ENCODE measurements at regions not wholly inside any gene's neighbourhood (a gene's known extent, or its start where the extent isn't known, plus 50 kb on each side); places are given as distances from the start of the nearest gene placed in this dataset.
"Not testable (repeated sequence)": the region's sequence is repeated elsewhere in the genome, so short reads cannot be mapped to it uniquely, and the experiment has no call there.

DNA sequence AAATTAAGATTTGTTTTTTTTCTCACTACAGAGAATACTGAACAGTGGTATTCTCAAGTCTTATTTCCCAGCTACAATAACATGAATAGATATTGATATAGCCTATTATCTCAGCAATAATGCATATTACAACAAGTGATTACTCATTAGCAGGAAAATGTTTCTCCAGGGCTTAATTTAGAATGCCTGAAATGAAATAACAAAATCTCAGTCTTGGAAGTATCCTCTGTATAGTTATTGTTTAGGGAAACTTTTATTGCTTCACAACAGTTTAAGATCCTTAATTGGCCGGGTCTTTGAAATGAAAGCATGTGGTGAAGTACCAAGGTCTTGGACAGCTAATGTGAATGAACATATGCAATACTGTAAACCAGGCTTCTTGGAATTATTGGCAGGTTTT lies 79.1 kb upstream of the ZEB1 start:
- no peak for DNase-seq (ENCODE audit: extremely low read depth, low read depth)
- H3K4me3 ChIP-seq (replicated peaks; ENCODE audit: low read depth, low read length): no peak overlapping the region
- TF ChIP-seq, protein P1, sequence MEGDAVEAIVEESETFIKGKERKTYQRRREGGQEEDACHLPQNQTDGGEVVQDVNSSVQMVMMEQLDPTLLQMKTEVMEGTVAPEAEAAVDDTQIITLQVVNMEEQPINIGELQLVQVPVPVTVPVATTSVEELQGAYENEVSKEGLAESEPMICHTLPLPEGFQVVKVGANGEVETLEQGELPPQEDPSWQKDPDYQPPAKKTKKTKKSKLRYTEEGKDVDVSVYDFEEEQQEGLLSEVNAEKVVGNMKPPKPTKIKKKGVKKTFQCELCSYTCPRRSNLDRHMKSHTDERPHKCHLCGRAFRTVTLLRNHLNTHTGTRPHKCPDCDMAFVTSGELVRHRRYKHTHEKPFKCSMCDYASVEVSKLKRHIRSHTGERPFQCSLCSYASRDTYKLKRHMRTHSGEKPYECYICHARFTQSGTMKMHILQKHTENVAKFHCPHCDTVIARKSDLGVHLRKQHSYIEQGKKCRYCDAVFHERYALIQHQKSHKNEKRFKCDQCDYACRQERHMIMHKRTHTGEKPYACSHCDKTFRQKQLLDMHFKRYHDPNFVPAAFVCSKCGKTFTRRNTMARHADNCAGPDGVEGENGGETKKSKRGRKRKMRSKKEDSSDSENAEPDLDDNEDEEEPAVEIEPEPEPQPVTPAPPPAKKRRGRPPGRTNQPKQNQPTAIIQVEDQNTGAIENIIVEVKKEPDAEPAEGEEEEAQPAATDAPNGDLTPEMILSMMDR (IDR thresholded peaks at IDR 0.05; ENCODE audit: low read depth, low read length, missing control alignments): no peak

DNA sequence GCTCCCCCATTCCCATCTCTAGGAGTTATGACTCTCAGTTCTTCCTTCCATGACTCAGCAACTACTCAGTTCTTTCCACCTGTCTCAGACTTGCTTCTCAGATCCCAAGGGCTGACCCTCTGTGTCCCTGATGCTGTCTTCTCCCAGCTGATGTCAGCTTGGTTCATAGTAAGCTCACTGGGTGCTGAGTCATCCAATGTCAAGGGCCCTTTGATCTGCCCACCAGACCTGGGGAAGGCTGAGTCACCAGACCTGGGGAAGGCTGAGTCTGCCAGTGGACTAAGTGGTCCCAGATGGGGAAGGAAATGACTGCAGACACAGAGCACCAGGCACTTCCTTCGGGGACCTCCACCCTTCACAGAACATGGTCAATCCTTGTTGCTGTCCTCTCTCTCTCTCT lies 76.1 kb upstream of the ZEB1 start:
- DNase-seq (ENCODE audit: extremely low read depth, low read depth): peak; percentile 99
- no peak overlapping the region for H3K4me3 ChIP-seq (replicated peaks; ENCODE audit: low read depth, low read length)
- TF ChIP-seq, protein P1 (IDR thresholded peaks at IDR 0.05; ENCODE audit: low read depth, low read length, missing control alignments): no peak

DNA sequence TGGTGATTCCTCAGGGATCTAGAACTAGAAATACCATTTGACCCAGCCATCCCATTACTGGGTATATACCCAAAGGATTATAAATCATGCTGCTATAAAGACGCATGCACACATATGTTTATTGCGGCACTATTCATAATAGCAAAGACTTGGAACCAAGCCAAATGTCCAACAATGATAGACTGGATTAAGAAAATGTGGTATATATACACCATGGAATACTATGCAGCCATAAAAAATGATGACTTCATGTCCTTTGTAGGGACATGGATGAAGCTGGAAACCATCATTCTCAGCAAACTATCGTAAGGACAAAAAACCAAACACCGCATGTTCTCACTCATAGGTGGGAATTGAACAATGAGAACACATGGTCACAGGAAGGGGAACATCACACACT lies 67.9 kb upstream of the ZEB1 start:
- H3K4me3 ChIP-seq (replicated peaks; ENCODE audit: low read depth, low read length); DNase-seq (ENCODE audit: extremely low read depth, low read depth): not testable (repeated sequence)

DNA sequence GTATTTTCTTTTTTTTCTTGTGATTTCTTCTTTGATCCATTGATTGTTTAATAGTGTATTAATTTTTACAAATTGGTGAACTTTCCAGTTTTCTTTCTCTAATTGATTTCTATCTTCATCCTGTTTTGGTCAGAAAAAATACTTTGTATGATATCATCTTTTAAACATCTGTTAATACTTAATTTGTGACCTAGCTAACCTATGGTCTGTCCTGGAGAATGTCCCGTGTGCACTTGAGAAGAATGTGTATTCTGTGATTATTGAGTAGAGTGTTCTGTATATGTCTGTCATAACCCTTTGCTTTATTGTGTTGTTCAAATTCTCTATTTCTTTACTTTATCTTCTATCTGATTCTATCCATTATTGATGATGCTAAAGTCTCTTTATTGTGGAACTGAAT lies 65.8 kb upstream of the ZEB1 start:
- DNase-seq (ENCODE audit: extremely low read depth, low read depth): no peak
- TF ChIP-seq, protein P1 (IDR thresholded peaks at IDR 0.05; ENCODE audit: low read depth, low read length, missing control alignments): no peak
- H3K4me3 ChIP-seq (replicated peaks; ENCODE audit: low read depth, low read length): no peak overlapping the region

DNA sequence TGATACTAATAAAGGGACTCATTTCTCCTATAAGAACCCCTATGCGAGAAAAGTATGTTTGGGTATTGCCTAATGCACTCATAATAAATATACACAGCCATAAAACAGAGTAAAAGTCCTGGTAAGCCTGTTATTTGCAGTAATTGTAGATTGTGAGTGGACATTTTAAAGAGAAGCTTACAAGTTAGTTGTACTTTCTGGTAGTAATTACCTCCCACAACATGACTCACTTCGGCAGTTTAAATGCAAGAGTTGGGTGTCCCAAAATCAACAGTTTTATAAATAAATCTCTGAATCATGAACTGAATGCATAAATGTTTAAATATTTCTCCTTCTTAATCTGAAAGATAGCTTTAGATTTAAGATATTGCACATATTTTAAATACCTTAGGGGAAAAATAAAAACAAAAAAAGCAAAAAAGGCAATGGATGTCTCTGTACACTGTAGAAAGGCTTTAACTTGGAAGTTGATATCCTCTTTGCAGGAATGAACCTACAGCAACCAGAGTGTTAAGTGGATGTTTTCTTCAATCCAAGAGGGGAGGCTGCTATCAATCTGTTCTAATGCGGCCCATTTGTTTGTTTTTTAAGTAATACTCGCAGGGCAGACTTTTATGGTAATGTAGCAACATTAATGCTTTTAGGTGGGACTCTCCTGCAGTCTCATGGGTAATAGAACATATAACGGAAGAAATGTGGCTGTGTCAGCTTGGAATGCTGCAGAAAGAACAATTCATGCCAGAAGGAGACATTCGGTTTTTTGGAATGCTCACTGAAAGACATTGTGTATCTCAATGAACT lies 57.3 kb upstream of the ZEB1 start:
- no peak overlapping the region for H3K4me3 ChIP-seq (replicated peaks; ENCODE audit: low read depth, low read length)
- TF ChIP-seq, protein P1 (IDR thresholded peaks at IDR 0.05; ENCODE audit: low read depth, low read length, missing control alignments): no peak
- peak; percentile 78 for DNase-seq (ENCODE audit: extremely low read depth, low read depth)

DNA sequence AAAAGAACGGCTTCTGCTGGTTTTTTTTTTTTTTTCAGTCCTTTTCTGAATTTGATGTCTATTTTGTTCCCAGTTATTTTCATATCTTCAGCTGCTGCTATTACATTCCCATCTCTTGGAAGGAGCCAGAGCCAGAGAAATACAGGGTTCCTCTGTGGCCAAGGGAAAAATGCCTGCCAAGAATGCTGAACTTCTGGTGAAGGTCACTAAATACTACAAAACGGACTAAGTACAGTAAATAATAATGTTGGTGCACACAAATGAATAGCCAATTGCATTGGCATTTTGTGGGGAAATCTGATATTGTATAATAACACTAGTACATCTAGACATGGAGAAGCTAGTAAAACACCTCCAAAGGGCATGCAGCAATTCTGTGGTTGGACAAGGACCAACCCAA lies 56.3 kb upstream of the ZEB1 start:
- no peak overlapping the region; the same call in 1 of the 2 replicates for H3K4me3 ChIP-seq (replicated peaks; ENCODE audit: low read depth, low read length)
- TF ChIP-seq, protein P1 (IDR thresholded peaks at IDR 0.05; ENCODE audit: low read depth, low read length, missing control alignments): no peak
- DNase-seq (ENCODE audit: extremely low read depth, low read depth): no peak

DNA sequence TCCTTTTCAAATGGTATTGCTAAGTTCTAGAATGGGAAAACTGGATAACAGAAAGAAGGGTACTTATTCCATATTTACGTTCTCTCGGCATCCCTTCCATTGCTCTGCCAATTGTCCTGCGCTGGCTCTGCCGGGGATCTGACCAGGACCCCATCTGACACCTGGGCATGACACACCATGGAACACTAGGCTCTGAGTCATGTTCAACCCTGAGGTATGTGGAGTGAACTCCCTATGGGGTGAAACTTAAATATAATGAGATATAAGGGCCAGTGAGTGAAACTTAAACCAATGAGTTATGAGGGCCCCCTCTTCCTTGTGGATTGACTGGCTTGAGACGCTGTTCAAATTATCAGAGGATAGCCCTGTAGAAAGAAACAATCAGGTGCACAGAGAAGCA lies 55.1 kb upstream of the ZEB1 start:
- no peak for DNase-seq (ENCODE audit: extremely low read depth, low read depth)
- TF ChIP-seq, protein P1 (IDR thresholded peaks at IDR 0.05; ENCODE audit: low read depth, low read length, missing control alignments): no peak
- H3K4me3 ChIP-seq (replicated peaks; ENCODE audit: low read depth, low read length): no peak overlapping the region

Data from HFF-Myc (cell line).